Lung (tissue), 11 donors: ENCODE measurements at regions not wholly inside any gene's neighbourhood (a gene's known extent, or its start where the extent isn't known, plus 50 kb on each side); places are given as distances from the start of the nearest gene placed in this dataset.

Experiments used
- ATAC-seq: fragments of 200-7000 bp; cut with Tn5 transposase; one replicate; pipeline ENCODE4 v1.9.1; 2020; ENCODE audit warnings: moderate number of reproducible peaks; ENCODE audit not compliant: insufficient read depth, low FRiP score
- DNase-seq, 3 donors: peaks; one replicate each; pipeline ENCODE4 v3.0.0-alpha.2; 2013 to 2017
- H3K27ac ChIP-seq, 2 donors: one replicate each; pipeline ENCODE4 v1.5.1; 2013; ENCODE audit warnings: mild to moderate bottlenecking in 2 of 2, moderate library complexity in 2 of 2, control low read depth in 1 of 2, inconsistent platforms in 1 of 2, low read depth in 1 of 2, low read length in 1 of 2
- H3K27me3 ChIP-seq, 3 donors: one replicate each; pipeline ENCODE4 v1.5.1; 2013; ENCODE audit warnings: low read length in 2 of 3; ENCODE audit not compliant: control insufficient read depth in 3 of 3, insufficient read depth in 3 of 3
- H3K36me3 ChIP-seq, 4 donors: one replicate each; pipeline ENCODE4 v1.5.1; 2013; ENCODE audit warnings: low read length in 4 of 4, mild to moderate bottlenecking in 1 of 4, moderate library complexity in 1 of 4; ENCODE audit not compliant: control insufficient read depth in 4 of 4, insufficient read depth in 4 of 4
- H3K4me1 ChIP-seq, 5 donors: one replicate each; pipeline ENCODE4 v1.5.1; 2013; ENCODE audit warnings: low read length in 5 of 5, mild to moderate bottlenecking in 2 of 5, moderate library complexity in 1 of 5; ENCODE audit not compliant: control insufficient read depth in 5 of 5, insufficient read depth in 5 of 5
- H3K4me3 ChIP-seq: one replicate; pipeline ENCODE4 v1.5.1; 2013; ENCODE audit warnings: mild to moderate bottlenecking, control low read depth, moderate library complexity
- H3K9ac ChIP-seq, 2 donors: one replicate each; pipeline ENCODE4 v1.5.1; 2013; ENCODE audit warnings: low read length in 2 of 2, control low read depth in 1 of 2; ENCODE audit not compliant: insufficient read depth in 1 of 2
- H3K9me3 ChIP-seq, 4 donors: one replicate each; pipeline ENCODE4 v1.5.1; 2013; ENCODE audit warnings: low read length in 3 of 4, mild to moderate bottlenecking in 1 of 4, moderate library complexity in 1 of 4; ENCODE audit not compliant: control insufficient read depth in 4 of 4, insufficient read depth in 3 of 4
- CTCF ChIP-seq: IDR thresholded peaks from 2 replicates; pipeline ENCODE4 v1.5.1; 2012; ENCODE audit warnings: mild to moderate bottlenecking; ENCODE audit errors: control extremely low read depth, extremely low read depth
- WGBS, 2 donors: extraction: QIAGEN DNeasy Blood & Tissue Kit; methylation state at CpG; one replicate each; pipeline ENCODE4 v1.1.7; 2013; 5-methylcytosine and 5-hydroxymethylcytosine counted together
- donor health status: control.
- donor health status: control.
- donor health status: Bipolar disorder and iron deficiency.
- donor health status: healthy.
- donor health status: DM: yes; HTN: yes; CAD: no.

GRCh38 chr11:122330279-122330965, 214.4 kb upstream of the BLID start:
- Histone ChIP-seq H3K36me3 (no peaks in the 10 kb centered on the region), H3K9me3 (no peaks in the 10 kb centered on the region), H3K4me1 (peaks cover 0 to 12% (median 4%) of the 10 kb centered on the region in 5 donors), H3K4me3 (no peak overlapping the region), H3K9ac (no peak overlapping the region), H3K27ac (no peak overlapping the region), H3K27me3 (no peaks in the 10 kb centered on the region)
- WGBS, 2 donors, result 75 to 79% methylated on average over 5 of the region's 5 CpGs
- no peak for ATAC-seq
- DNase-seq, result no peak
- TF ChIP-seq CTCF, result no peak

GRCh38 chr11:122327528-122327927, 211.5 kb upstream of the BLID start:
- WGBS, 2 donors, result 59 to 64% methylated on average over 2 of the region's 2 CpGs
- Histone ChIP-seq H3K27me3 (no peaks in the 10 kb centered on the region), H3K9me3 (no peaks in the 10 kb centered on the region), H3K9ac (no peak overlapping the region), H3K27ac (no peak overlapping the region), H3K4me3 (no peak overlapping the region), H3K4me1 (peaks cover 0 to 7% (median 0%) of the 10 kb centered on the region in 5 donors), H3K36me3 (no peaks in the 10 kb centered on the region)
- ATAC-seq (no peak), DNase-seq (no peak)
- no peak for TF ChIP-seq CTCF

- no peaks in the 10 kb centered on the region for H3K27me3 ChIP-seq
- TF ChIP-seq CTCF, result no peak
- no peaks in the 10 kb centered on the region for H3K36me3 ChIP-seq
- peaks cover 0 to 24% (median 2%) of the 10 kb centered on the region in 5 donors for H3K4me1 ChIP-seq
- no peak overlapping the region for H3K27ac ChIP-seq
- H3K9me3 ChIP-seq, result no peaks in the 10 kb centered on the region
- no peak for ATAC-seq
- H3K4me3 ChIP-seq, result no peak overlapping the region
- DNase-seq, result no peak
- no peak overlapping the region for H3K9ac ChIP-seq
- WGBS, 2 donors, result 61 to 76% methylated on average over 7 of the region's 7 CpGs
These were observed 207.9 kb upstream of the BLID start for GRCh38 chr11:122323754-122324421.
